HS-27A (cell line): ENCODE measurements at regions not wholly inside any gene's neighbourhood (a gene's known extent, or its start where the extent isn't known, plus 50 kb on each side); places are given as distances from the start of the nearest gene placed in this dataset.
A peak's percentile ranks its signal among the peaks of the same experiment; 100 is the strongest.

Source experiments
- DNase-seq: peaks from one replicate; pipeline ENCODE4 v3.0.0-alpha.2; 2012; ENCODE audit warnings: low read depth, missing footprints

DNA sequence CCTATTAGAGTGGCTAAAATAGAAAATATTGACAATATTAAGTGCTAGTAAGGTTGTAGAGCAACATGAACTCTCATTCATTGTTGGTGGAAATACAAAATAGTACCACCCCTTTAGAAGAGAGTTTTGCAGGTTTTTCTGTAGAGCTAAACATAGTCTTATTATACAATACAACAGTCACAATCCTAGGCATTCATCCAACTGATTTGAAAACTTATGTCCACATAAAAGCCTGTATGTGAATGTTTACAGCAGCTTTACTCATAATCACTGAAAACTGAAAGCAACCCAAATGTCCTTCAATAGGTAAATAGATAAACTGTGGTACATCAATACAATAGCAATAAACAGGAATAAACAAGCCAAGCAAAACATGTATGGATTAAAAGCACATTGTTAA lies 127.2 kb upstream of the PRNP start:
- DNase-seq: no peak

DNA sequence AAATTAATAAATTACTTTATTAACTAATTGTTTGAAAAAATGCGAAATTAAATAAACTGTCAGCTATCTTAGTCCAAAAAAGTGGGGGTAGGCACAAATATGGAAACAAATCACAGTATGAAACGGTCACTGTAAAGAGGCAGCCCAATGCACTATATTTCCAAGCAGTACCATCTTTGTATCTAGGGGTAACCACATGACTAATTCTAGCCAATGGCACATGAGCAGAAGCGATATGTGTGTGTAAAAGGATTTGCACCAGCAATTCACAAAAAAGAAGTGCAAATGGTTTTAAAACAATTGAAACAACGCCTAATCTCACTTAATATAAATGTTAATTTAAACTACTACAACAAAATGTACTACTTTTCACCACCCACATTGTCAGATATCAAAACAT lies 129.5 kb upstream of the PRNP start:
- DNase-seq: no peak

DNA sequence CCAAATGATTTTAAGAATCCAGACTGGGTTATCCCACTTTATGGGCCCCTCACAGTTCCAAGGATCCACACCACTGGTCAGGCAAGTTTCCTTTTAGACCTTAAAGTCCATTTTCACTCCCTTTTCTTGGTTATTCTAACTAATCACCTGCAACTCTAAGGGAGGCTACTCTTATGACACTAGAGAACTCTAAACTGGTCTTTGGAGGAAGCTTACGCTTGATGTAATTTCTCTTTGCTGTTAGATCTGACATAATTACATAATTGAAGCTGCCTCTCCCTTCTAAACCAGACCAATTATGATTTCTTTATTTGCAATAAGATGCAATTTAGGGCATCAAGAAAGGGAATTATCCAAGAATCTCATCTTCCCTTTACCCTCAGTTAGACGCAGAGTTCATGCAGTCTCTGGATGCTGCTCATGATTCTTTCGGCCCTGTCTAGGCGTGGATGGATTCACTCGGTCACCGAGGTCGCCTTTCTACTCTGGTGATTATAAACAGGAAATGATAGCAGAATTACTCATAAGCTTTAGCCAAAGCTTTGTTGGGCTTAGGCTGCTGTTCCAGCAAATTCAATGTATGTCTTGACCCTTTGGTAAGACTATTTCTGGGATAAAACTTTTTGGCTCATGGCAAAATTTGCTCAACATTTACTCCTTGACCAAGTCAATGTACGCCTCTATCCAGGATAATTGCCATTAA lies 130.9 kb upstream of the PRNP start:
- peak; percentile 68 for DNase-seq

DNA sequence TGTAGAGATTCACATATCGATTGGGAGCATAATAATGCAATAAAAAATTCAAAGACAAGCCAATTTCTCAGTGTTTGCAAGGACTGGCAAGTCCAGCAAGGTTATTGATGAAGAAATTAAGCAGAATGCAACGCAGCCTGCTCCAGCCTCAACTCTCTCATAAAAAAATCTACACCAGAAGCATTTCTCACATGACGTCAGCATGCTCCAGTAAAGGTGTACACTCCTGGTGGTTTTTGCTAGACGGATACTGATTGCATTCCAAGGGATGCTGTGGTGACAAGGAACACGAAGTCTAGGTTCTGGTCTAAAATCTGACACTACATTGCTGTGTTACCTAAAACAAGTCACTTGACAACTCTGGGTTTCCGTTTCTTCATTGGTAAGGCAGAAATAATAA lies 131.9 kb upstream of the PRNP start:
- DNase-seq: no peak

DNA sequence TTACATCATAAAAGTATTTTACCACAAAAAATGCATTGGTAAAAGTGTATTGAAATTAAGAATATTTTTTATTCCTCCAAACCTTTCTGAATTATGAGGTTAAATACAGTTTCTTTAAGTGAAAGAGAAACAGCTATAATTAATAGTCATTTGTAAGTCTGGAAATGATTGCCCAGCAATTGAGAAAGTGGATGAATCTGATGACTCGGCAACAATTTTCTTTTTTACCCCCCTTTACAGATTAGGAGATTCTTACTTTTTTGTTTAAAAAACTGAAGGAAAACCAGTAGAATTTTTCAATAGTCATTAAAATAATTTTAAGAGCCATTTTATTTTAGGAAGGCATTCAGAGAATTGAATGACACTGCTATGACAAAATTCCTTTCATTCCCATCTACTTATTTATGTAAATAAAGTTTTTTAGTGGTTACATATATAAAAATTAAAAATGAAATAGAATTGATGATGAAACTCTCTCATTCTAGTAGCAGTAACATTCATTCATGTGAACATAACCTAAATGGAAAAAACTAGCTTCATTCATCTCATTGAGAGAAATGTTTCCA lies 134.1 kb upstream of the PRNP start:
- DNase-seq: no peak

DNA sequence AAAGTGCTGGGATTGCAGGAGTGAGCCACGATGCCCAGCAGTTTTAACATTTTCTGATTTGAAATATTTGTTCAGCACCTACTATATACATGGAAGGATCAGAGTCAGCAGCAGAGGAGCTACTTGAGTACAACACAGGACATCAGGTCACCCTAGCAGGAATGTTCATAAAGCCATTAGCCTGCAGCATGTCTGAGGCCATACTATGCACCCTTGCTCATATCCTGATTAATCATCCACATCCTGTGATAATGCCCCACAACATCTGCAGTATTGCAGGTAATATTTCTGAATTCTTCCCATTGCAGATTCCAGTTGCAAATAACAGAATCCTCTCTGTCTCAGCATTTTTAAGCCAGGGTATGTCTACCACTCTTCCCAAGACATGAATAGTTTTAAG lies 135.5 kb upstream of the PRNP start:
- peak; percentile 46 for DNase-seq

DNA sequence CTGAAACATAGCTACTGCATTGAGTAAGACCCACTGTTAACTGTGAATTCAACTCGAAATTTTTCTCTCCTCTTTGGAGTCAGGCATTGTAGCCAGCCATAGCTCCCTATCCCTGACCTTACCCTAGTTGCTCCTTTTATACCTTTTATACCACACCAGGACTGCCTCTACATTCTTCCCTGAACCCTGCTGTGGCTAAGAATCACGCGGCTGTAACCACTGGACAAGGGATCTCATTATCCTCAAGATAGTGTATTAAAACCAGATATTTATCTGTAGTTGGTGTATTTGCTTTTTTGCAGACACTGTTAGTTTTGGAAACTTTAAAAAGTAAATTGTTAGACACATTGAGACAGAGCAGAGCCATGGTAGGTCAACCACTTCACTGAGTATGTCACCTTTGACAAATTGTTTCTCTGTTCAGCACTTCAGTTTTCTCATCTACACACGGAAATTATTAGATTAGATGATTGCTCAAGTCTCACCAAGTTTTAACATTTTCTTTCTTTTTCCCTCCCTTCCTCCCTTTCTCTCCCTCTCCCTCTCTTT lies 136.5 kb upstream of the PRNP start:
- no peak for DNase-seq

DNA sequence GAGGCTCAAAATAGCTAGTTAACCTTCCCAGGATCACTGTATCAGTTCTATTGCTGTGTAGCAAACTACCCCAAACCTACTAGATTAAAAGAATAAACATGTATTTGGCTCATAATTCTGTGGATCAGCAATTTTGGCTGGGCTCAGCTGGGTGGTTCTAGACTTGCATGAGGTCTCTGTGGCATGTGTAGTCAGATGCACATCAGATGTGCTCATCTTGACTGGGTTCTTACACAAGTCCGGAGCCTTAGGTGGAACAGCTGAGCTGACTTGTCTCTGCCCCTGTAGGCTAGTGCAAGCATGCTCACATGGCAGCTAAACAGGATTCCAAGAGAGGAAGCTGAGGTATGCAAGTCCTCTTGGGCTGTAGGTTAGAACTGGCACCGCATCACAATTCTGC lies 137.7 kb upstream of the PRNP start:
- no peak for DNase-seq

DNA sequence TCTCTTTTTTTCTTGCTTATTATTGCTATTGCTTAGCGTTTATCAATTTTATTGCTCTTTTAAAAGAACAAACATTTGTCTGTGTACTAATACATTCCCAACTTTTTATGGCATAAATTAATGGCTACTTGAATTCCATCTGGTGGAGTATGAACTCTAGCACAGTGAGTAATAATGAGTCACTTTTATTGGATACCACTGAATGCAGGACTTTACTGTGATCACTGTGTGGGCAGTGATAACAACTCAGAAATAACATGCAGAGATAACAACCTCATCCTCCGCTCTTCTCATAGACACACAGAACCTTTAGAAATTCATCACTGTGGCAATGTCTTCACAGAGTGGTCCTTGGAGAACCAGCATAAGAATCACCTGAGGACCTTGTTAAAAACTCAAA lies 139.5 kb upstream of the PRNP start:
- DNase-seq: peak; percentile 75

DNA sequence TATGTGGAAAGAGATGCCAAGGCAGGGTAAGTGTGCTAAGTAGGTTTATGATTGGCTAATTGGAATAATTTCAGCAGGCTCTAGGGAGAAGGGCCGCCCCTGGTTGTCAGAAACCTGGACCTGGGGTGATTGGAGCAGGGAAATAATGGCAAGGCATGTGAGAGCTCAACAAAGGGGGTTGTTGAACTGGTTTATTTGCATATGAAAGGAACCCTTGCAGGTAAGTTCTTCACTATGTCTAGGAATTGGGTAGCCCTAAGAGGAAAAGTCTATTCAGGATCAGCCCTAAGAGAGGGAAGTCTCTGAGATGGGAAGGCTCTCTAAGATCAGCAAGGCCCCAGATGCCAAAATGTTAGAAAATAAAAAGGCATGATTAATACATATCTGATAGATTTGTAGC lies 139.9 kb upstream of the PRNP start:
- DNase-seq: no peak

DNA sequence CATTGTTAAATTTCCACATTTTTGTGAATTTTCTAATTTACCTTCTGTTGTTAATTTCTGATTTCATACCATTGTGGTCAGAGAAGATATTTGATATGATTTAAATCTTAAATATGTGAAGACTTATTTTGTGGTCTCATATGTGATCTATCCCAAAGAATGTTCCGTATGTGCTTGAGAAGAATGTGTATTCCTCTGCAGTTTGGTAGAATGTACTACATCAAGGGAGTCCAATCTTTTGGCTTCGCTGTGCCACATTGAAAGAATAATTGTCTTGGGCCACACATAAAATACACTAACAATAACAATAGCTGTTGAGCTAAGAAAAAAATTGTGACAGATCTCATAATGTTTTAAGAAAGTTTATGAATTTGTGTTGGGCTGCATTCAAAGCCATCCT lies 140.7 kb upstream of the PRNP start:
- DNase-seq: peak; percentile 33

DNA sequence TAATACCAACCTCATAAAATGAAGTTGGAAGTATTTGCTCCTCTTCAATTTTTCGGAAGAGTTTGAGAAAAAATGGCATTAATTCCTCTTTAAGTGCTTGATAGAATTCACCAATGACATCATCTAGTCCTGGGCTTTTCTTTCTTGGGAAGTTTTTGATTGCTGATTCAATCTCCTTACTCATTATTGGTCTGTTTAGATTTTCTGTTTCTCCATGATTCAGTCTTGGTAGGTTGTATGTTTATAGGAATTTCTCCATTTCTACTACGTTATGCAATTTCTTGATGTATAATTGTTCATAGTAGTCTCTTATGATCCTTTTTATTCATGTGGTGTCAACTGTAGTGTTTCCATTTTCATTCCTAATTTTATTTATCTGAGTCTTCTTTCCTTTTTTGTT lies 141.5 kb upstream of the PRNP start:
- DNase-seq: no peak

DNA sequence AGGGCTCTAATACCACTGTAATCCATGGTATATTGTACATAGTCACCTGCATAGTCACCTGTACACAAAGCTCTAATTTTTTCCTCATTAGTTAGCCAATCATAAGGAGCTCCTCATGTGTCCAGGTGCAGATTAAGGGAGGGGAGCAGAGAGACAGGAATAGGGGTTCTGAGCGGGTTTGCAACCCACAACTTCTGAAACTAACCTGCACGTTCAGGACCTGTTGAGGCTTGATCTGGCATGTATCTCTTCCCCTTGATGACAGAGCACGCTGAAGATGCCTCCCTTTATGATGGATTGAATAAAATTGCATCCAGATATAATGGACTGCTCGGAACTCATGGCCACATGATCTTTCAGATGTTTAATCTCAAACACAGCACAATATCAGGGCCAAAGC lies 144.0 kb upstream of the PRNP start:
- no peak for DNase-seq

DNA sequence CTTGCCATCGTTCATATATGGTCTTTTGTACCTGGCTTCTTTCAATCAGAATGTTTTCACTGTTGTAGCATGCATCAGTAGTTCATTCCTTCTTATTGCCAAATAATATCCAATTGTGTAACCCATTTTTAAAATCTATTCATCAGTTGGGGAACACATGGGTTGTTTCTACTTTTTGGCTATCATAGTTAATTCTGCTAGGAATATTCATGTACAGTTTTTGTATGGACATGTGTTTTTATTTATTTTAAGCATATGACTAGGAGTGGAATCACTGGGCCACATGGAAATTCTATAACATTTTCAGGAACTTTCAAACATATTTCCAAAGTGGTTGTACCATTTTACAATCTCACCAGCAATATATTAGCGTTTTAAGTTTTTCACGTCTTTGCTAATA lies 151.9 kb upstream of the PRNP start:
- DNase-seq: no peak

DNA sequence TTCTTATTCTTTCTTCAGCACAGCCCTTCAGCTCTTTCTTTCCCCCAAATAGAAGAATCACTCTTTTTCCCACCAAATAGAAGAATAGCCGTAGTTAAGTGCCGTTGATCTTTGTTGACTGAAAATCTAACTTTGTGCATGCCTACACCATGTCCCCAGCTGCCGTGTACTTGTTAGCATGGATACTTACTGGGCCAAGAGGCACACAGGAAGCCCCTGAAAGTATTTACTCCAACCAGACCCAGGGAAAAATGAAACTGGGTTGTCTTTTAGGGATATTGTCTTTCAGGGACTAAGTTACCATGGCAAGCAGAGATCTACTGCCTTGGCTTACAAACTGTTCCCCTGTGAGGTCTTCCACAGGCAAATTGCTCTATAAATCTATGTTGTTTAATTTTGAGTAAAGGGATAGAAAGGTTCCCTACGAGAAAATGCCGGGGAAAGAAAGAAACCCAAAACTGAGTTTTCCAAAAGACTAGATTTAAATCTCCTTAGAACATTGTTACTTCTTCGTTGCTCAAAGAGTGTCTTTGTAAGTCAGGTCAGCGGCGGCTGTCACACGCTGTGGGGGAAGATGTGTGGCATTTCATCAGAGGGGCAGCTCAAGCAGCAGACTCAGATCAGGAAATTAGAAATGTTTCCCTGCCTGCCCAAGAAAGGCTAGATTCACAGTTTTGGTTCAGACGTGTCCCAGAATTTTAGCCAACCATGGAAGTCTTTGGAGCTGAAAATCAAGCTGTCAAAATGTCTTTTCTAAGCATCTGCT lies 152.7 kb upstream of the PRNP start:
- no peak for DNase-seq

DNA sequence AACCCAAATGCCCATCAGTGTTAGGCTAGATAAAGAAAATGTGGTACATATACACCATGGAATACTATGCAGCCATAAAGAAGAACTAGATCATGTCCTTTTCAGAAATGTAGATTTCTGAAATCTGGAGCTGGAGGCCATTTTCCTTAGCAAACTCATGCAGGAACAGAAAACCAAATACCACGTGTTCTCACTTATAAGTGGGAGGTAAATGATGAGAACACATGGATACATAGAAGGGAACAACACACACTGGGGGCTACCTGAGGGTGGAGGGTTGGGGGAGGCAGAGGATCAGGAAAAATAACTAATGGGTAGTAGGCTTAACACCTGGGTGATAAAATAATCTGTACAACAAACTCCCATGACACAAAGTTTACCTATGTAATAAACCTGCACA lies 153.5 kb upstream of the PRNP start:
- DNase-seq: no peak

DNA sequence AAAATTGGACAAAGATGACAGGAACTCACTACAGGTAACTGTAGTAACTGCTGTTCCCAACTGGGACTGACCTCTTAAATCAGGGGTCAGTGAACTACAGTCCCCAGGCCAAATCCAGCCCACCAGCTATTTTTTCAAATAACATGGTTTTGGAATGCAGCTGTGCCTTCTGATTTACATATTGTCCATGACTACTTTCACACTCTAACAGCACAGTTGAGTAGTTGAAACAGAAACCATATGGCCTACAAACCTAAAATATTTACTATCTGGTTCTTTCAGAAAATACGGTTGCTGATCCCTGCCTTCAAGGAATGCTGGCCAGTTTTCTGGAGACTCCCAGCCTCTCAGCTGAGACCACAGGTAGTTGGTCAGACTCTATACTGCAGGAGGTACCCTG lies 161.5 kb upstream of the PRNP start:
- DNase-seq: no peak

DNA sequence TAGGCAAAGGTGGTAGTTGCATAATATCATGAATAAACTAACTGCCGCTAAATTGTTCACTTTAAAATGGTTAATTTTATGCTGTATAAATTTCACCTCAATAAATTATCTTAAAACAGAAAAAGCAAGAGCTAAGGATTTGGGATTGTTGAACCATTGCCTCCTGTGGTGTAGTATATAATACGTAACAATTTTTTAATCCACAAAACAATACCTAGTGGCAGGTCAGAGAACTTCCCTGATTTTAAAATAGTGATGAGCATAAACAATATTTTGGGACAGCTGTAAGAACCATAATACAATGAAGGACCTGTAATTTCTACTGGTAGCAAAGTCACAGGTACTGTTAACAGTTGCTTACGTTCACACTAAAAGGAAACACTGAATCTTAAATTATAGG lies 161.9 kb upstream of the PRNP start:
- DNase-seq: no peak

DNA sequence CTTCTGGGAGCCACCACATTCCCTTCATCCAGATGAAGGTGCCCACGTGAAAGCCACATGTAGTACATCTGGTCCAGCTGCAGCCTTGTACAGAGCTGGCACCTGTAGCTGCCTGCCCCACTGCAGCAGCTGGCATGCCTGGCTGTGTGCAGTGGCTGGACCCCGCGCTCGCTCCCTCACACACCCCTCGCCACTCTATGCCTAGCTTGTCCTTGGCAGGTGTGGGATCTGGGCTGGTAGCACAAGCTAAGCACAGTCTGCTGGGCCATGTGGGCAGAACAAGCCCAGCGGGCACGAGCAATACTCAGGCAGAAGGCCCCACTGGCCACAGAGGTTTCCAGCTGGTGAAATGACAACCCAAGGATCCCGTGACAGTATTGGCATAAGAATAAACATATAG lies 163.9 kb upstream of the PRNP start:
- no peak for DNase-seq

DNA sequence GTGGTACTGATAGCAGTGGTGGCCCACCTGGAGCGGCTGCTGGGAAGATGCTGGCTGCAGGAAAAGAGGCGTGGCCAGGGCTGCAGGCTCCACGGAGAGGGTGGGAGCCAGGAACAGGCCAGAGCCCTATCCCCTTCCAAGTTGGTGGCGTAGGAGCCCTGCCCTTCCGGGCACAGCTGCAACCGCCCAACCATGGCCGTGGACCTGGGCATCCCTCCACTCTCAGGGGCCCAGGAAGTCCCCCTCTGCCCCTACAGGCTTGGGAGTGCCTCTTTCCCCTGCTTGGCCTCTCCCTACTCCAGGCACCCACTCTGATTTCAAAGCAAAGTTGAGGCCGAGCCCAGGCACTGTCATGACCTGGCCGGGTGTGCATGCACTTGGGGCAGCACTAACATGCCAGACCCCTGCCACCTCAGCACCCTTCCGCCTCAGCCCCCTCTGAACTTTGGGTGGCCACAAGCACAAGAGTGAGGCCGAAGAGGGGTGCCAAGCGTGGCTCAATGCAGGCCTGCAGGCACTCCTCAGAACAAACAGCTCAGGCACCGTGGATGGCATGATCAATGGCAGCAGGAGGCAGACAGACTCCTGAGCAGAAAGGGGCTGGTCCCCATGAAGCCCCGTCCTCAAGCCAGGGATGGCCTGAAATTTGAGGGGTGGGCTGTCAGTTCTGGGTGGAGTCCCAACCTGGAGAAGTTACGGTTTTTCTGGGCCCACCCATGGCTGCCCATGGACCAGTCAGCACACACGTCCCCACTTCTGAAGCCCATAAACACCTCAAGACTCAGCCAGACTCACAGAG lies 164.9 kb upstream of the PRNP start:
- no peak for DNase-seq

DNA sequence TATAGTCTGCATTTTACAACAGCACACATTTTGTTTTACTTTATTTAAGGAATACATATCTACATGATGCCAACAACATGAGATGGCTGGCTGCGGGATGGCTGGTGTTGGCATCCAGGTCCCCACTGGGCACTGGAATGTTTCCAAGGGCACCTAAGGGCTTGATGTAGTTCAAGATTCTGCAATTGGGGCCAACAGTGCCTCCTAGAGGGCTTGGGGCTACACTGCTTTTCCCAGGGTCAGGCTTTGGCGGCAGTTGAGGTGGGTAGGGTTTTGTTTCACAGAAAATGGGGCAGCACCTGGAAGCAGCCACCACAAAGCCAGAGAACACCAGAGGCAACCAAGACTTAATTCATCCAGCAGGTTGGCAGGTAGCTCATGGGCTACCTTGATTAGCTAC lies 166.7 kb upstream of the PRNP start:
- no peak for DNase-seq

DNA sequence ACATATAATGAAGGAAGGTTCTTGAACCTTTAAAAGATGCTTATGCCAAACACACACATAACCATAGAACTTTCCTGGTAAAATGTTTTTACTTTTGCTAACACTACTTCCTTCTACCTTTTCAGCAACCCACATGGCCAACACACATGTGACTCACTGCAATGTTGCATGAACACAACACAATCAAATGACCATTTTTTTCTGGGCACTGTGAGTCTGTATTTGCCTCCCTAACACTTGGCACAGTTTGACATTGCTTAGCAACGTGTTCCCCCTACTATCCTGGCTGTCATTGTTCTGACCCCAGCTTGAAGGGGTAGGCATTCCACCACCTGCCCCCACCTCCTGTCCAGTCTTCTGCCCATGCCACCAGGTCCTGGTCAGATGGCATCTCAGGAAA lies 169.4 kb upstream of the PRNP start:
- DNase-seq: no peak

DNA sequence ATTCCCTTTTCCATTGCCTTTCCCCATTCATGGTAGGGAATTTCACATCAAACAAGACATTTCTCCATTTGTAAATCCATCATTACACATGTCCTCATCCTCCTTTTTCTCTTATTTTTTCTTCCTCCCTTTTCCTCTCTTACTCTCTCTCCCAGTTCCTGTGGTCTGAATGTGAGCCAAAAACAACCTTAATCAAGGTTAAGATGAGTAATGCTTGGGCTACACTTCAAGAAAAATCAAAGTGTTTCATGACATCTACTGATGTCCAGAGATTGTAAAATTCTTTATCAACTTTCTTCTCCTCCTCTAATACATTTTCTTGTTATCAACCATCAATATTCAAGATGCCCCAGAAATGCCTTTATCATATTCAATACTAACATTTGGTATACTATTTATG lies 172.5 kb upstream of the PRNP start:
- peak; percentile 75 for DNase-seq
